HEK293 (cell line): ENCODE measurements at regions not wholly inside any gene's neighbourhood (a gene's known extent, or its start where the extent isn't known, plus 50 kb on each side); places are given as distances from the start of the nearest gene placed in this dataset.

Experiments
- CTCF ChIA-PET: fragments of 350-600 bp; formaldehyde crosslinking; extraction: SDS; loops from one replicate; lab custom pipeline; 2021; ENCODE audit warnings: antibody characterized with exemption; lab: Yijun Ruan, JAX
- POLR2A ChIA-PET: fragments of 300-600 bp; formaldehyde crosslinking; extraction: SDS; loops from one replicate; lab custom pipeline; 2020; ENCODE audit warnings: antibody characterized with exemption, inconsistent platforms; lab: Yijun Ruan, JAX
- H3K27ac ChIP-seq: fragments of 200-500 bp; sonication (Bioruptor generic); 2 replicates; pipeline ENCODE4 v1.5.1; 2014; ENCODE audit warnings: low read depth, low read length, control low read depth, inconsistent platforms; ENCODE audit errors: extremely low read depth
- H3K36me3 ChIP-seq, 2 experiments: fragments of 200-500 bp in 1 of 2; sonication (Bioruptor generic) in 1 of 2; 1 replicate in 1 of 2; 2 replicates in 1 of 2; pipeline ENCODE4 v1.5.1; 2014 to 2017; ENCODE audit warnings: inconsistent platforms in 2 of 2, low read length in 2 of 2; ENCODE audit not compliant: control insufficient read depth in 2 of 2, insufficient read depth in 1 of 2
- H3K4me1 ChIP-seq: fragments of 200-500 bp; sonication (Bioruptor generic); 2 replicates; pipeline ENCODE4 v1.5.1; 2014; ENCODE audit warnings: mild to moderate bottlenecking, low read length, inconsistent platforms; ENCODE audit not compliant: control insufficient read depth, insufficient read depth
- H3K4me3 ChIP-seq: 2 replicates; pipeline ENCODE4 v1.5.1; 2011; ENCODE audit warnings: low read depth, mild to moderate bottlenecking, control low read depth, low read length, moderate library complexity
- H3K9me3 ChIP-seq: fragments of 200-500 bp; sonication (Bioruptor generic); 2 replicates; pipeline ENCODE4 v1.5.1; 2014; ENCODE audit warnings: low read depth, low read length, inconsistent platforms; ENCODE audit not compliant: control insufficient read depth, insufficient read depth
- SP2 ChIP-seq: fragments of 450-650 bp; formaldehyde crosslinking; IDR thresholded peaks from 2 replicates; pipeline ENCODE4 v1.5.1; 2016; ENCODE audit warnings: missing biosample characterization, missing genetic modification characterization
- TCF7L2 ChIP-seq: IDR thresholded peaks from 2 replicates; pipeline ENCODE4 v1.6.1; 2011; ENCODE audit warnings: low read depth, mild to moderate bottlenecking, inconsistent platforms, low read length, moderate library complexity, borderline replicate concordance
- YY1 ChIP-seq: fragments of 450-650 bp; formaldehyde crosslinking; IDR thresholded peaks from 2 replicates; pipeline ENCODE4 v1.5.1; 2018; ENCODE audit warnings: missing biosample characterization, missing genetic modification characterization
- ZFP41 ChIP-seq: fragments of 450-650 bp; formaldehyde crosslinking; IDR thresholded peaks from 2 replicates; pipeline ENCODE4 v1.5.1; 2016; ENCODE audit warnings: missing biosample characterization, missing genetic modification characterization, borderline replicate concordance
- ZNF112 ChIP-seq: fragments of 450-650 bp; formaldehyde crosslinking; IDR thresholded peaks from 2 replicates; pipeline ENCODE4 v1.5.0; 2017; ENCODE audit warnings: missing biosample characterization, missing genetic modification characterization
- ZNF121 ChIP-seq: fragments of 450-650 bp; formaldehyde crosslinking; IDR thresholded peaks from 2 replicates; pipeline ENCODE4 v1.5.1; 2016; ENCODE audit warnings: missing biosample characterization, missing genetic modification characterization
- ZNF175 ChIP-seq: fragments of 450-650 bp; formaldehyde crosslinking; IDR thresholded peaks from 2 replicates; pipeline ENCODE4 v1.5.1; 2016; ENCODE audit warnings: missing biosample characterization, missing genetic modification characterization
- ZNF202 ChIP-seq: fragments of 450-650 bp; formaldehyde crosslinking; IDR thresholded peaks from 2 replicates; pipeline ENCODE4 v1.5.1; 2016; ENCODE audit warnings: missing biosample characterization, missing genetic modification characterization, borderline replicate concordance
- ZNF248 ChIP-seq: fragments of 450-650 bp; formaldehyde crosslinking; IDR thresholded peaks from 2 replicates; pipeline ENCODE4 v1.5.1; 2017; ENCODE audit warnings: missing biosample characterization, missing genetic modification characterization
- ZNF423 ChIP-seq: fragments of 450-650 bp; formaldehyde crosslinking; IDR thresholded peaks from 2 replicates; pipeline ENCODE4 v1.5.1; 2016; ENCODE audit warnings: missing biosample characterization, missing genetic modification characterization
- ZNF561 ChIP-seq: fragments of 450-650 bp; IDR thresholded peaks from 2 replicates; pipeline ENCODE4 v1.5.1; 2018; ENCODE audit warnings: missing biosample characterization, missing genetic modification characterization, borderline replicate concordance
- ZNF776 ChIP-seq: fragments of 450-650 bp; formaldehyde crosslinking; IDR thresholded peaks from 2 replicates; pipeline ENCODE4 v1.5.0; 2017; ENCODE audit warnings: missing biosample characterization, missing genetic modification characterization, borderline replicate concordance
- TF ChIP-seq, protein P1 (sequence below): fragments of 450-650 bp; formaldehyde crosslinking; IDR thresholded peaks from 2 replicates; pipeline ENCODE4 v1.5.1; 2016; ENCODE audit warnings: missing biosample characterization, missing genetic modification characterization, low read depth
- TF ChIP-seq, protein P2 (sequence below): fragments of 450-650 bp; formaldehyde crosslinking; conservative IDR thresholded peaks from 2 replicates; pipeline ENCODE4 v1.5.1; 2016; ENCODE audit warnings: low read depth, missing biosample characterization, missing genetic modification characterization
- TF ChIP-seq, protein P3 (sequence below): fragments of 450-650 bp; formaldehyde crosslinking; IDR thresholded peaks from 2 replicates; pipeline ENCODE4 v1.5.1; 2016; ENCODE audit warnings: missing biosample characterization, missing genetic modification characterization, borderline replicate concordance
- TF ChIP-seq, protein P4 (sequence below): fragments of 450-650 bp; formaldehyde crosslinking; IDR thresholded peaks from 2 replicates; pipeline ENCODE4 v1.5.1; 2016; ENCODE audit warnings: missing biosample characterization, missing genetic modification characterization
- TF ChIP-seq, protein P5 (sequence below): fragments of 450-650 bp; formaldehyde crosslinking; IDR thresholded peaks from 2 replicates; pipeline ENCODE4 v1.5.1; 2016; ENCODE audit warnings: missing biosample characterization, missing genetic modification characterization

DNA sequence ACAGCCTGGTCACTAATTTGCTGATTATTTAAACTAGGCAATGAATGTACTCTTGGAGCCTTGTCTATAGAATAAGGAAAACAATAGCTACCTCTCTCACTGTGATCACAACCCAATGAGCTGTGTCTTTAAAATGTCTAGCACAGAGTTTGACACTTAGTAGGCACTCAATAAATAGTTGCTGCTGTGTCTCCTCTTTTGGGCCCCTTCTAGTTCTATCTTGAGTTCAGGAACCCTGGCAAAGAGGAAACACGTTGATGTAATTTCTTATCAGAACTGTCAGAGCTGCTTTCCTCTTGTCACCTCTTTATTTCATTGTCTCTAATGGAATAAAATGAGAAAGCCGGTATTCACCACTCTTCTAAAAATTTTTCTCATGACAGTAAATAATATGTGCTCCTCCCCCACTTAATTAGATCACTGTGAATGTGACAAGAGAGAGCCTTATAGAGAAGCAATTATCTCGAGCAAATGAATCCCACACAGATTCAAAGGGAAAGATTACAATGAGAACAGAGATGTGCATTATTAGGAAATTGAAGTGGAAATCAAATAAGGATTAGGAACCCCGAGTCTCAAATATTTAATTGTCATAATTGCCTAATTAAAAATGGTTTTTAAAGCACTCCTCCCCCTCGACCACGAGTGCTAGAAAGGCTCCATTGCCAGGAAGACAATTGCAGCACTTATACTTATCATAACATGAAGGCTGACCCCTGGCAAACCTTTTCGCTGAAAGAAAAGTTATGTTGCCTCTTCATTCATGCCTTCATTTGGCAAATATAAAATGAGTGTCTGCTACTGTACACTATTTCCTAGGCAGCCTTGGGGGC, 175.0 kb upstream of the BDNF start (continued):
- TF ChIP-seq, protein P1, sequence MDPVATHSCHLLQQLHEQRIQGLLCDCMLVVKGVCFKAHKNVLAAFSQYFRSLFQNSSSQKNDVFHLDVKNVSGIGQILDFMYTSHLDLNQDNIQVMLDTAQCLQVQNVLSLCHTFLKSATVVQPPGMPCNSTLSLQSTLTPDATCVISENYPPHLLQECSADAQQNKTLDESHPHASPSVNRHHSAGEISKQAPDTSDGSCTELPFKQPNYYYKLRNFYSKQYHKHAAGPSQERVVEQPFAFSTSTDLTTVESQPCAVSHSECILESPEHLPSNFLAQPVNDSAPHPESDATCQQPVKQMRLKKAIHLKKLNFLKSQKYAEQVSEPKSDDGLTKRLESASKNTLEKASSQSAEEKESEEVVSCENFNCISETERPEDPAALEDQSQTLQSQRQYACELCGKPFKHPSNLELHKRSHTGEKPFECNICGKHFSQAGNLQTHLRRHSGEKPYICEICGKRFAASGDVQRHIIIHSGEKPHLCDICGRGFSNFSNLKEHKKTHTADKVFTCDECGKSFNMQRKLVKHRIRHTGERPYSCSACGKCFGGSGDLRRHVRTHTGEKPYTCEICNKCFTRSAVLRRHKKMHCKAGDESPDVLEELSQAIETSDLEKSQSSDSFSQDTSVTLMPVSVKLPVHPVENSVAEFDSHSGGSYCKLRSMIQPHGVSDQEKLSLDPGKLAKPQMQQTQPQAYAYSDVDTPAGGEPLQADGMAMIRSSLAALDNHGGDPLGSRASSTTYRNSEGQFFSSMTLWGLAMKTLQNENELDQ (tag by site-specific recombination), result no peak
- TF ChIP-seq, protein P2, sequence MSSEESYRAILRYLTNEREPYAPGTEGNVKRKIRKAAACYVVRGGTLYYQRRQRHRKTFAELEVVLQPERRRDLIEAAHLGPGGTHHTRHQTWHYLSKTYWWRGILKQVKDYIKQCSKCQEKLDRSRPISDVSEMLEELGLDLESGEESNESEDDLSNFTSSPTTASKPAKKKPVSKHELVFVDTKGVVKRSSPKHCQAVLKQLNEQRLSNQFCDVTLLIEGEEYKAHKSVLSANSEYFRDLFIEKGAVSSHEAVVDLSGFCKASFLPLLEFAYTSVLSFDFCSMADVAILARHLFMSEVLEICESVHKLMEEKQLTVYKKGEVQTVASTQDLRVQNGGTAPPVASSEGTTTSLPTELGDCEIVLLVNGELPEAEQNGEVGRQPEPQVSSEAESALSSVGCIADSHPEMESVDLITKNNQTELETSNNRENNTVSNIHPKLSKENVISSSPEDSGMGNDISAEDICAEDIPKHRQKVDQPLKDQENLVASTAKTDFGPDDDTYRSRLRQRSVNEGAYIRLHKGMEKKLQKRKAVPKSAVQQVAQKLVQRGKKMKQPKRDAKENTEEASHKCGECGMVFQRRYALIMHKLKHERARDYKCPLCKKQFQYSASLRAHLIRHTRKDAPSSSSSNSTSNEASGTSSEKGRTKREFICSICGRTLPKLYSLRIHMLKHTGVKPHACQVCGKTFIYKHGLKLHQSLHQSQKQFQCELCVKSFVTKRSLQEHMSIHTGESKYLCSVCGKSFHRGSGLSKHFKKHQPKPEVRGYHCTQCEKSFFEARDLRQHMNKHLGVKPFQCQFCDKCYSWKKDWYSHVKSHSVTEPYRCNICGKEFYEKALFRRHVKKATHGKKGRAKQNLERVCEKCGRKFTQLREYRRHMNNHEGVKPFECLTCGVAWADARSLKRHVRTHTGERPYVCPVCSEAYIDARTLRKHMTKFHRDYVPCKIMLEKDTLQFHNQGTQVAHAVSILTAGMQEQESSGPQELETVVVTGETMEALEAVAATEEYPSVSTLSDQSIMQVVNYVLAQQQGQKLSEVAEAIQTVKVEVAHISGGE, result no peak
- TF ChIP-seq ZNF248 (tag by site-specific recombination), result no peak
- TF ChIP-seq, all 188 proteins: peak for 0

DNA sequence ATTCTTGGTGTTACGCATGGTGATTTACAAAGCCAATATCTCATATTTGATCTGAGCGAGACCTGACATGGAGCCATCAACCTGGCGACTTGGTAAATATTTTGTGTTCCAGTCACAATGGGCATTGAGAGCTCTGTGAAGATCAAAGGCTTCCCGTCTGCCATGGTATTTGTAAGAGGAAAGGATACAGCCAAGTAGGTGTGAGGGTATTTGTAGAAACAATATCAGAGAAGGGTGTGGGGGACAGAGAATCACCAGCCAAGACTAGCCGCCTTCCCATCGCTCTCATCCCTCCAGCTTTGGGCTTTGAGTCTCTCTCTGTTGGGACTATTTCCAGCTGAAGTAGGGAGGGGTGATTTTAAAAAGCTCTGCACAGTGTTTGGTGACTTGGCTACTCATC, 173.4 kb upstream of the BDNF start:
- CTCF ChIA-PET, result no interaction called here
- no peaks in the 10 kb centered on the region for H3K36me3 ChIP-seq
- TF ChIP-seq, protein P3, sequence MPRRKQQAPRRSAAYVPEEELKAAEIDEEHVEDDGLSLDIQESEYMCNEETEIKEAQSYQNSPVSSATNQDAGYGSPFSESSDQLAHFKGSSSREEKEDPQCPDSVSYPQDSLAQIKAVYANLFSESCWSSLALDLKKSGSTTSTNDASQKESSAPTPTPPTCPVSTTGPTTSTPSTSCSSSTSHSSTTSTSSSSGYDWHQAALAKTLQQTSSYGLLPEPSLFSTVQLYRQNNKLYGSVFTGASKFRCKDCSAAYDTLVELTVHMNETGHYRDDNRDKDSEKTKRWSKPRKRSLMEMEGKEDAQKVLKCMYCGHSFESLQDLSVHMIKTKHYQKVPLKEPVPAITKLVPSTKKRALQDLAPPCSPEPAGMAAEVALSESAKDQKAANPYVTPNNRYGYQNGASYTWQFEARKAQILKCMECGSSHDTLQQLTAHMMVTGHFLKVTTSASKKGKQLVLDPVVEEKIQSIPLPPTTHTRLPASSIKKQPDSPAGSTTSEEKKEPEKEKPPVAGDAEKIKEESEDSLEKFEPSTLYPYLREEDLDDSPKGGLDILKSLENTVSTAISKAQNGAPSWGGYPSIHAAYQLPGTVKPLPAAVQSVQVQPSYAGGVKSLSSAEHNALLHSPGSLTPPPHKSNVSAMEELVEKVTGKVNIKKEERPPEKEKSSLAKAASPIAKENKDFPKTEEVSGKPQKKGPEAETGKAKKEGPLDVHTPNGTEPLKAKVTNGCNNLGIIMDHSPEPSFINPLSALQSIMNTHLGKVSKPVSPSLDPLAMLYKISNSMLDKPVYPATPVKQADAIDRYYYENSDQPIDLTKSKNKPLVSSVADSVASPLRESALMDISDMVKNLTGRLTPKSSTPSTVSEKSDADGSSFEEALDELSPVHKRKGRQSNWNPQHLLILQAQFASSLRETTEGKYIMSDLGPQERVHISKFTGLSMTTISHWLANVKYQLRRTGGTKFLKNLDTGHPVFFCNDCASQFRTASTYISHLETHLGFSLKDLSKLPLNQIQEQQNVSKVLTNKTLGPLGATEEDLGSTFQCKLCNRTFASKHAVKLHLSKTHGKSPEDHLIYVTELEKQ (tag by site-specific recombination), result no peak
- TF ChIP-seq ZNF561 (tag by site-specific recombination) (no peak), SP2 (tag by site-specific recombination) (no peak)

DNA sequence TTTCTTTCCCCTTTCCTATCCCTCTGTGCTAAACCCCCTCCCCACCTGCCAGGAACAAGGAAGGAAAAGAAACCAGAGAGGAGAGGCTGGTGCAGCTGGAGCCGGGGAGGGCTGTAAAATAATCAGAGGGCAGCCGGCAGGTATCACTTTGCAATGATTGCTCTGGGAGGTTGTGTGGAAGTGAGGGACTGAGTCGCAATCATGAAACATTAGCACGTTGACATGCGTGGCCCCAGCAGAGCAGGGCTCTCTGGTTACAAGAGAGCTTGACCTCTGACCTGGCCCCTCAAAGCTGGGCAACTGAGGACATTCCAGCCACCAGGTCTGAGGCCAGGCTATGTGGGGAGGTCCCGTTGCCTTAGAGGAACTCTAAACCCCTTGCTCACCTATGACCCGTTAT, 170.8 kb upstream of the BDNF start:
- H3K4me1 ChIP-seq, result no peaks in the 10 kb centered on the region
- H3K36me3 ChIP-seq, result no peaks in the 10 kb centered on the region
- H3K27ac ChIP-seq, result no peak overlapping the region
- no peaks in the 10 kb centered on the region for H3K9me3 ChIP-seq
- ChIA-PET CTCF (no interaction called here), POLR2A (no interaction called here)
- no peak overlapping the region for H3K4me3 ChIP-seq
- TF ChIP-seq ZNF121 (tag by site-specific recombination), result no peak
- TF ChIP-seq, protein P4, sequence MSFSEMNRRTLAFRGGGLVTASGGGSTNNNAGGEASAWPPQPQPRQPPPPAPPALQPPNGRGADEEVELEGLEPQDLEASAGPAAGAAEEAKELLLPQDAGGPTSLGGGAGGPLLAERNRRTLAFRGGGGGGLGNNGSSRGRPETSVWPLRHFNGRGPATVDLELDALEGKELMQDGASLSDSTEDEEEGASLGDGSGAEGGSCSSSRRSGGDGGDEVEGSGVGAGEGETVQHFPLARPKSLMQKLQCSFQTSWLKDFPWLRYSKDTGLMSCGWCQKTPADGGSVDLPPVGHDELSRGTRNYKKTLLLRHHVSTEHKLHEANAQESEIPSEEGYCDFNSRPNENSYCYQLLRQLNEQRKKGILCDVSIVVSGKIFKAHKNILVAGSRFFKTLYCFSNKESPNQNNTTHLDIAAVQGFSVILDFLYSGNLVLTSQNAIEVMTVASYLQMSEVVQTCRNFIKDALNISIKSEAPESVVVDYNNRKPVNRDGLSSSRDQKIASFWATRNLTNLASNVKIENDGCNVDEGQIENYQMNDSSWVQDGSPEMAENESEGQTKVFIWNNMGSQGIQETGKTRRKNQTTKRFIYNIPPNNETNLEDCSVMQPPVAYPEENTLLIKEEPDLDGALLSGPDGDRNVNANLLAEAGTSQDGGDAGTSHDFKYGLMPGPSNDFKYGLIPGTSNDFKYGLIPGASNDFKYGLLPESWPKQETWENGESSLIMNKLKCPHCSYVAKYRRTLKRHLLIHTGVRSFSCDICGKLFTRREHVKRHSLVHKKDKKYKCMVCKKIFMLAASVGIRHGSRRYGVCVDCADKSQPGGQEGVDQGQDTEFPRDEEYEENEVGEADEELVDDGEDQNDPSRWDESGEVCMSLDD, result no peak
- no peak for TF ChIP-seq YY1
- TF ChIP-seq ZNF561 (tag by site-specific recombination), result no peak
- TF ChIP-seq ZNF202 (tag by site-specific recombination), result no peak
- no peak for TF ChIP-seq ZNF776
- no peak for TF ChIP-seq ZNF423 (tag by site-specific recombination)
- no peak for TF ChIP-seq ZNF175 (tag by site-specific recombination)
- TF ChIP-seq ZNF112 (tag by site-specific recombination), result no peak
- no peak for TF ChIP-seq TCF7L2
- TF ChIP-seq, protein P5, sequence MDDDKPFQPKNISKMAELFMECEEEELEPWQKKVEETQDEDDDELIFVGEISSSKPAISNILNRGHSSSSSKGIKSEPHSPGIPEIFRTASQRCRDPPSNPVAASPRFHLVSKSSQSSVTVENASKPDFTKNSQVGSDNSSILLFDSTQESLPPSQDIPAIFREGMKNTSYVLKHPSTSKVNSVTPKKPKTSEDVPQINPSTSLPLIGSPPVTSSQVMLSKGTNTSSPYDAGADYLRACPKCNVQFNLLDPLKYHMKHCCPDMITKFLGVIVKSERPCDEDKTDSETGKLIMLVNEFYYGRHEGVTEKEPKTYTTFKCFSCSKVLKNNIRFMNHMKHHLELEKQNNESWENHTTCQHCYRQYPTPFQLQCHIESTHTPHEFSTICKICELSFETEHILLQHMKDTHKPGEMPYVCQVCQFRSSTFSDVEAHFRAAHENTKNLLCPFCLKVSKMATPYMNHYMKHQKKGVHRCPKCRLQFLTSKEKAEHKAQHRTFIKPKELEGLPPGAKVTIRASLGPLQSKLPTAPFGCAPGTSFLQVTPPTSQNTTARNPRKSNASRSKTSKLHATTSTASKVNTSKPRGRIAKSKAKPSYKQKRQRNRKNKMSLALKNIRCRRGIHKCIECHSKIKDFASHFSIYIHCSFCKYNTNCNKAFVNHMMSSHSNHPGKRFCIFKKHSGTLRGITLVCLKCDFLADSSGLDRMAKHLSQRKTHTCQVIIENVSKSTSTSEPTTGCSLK (tag by site-specific recombination), result no peak
- TF ChIP-seq ZFP41 (tag by site-specific recombination), result no peak

More for the DNA sequence above, 173.4 kb upstream of the BDNF start:
- Histone ChIP-seq H3K4me3 (no peak overlapping the region), H3K4me1 (no peaks in the 10 kb centered on the region), H3K27ac (no peak overlapping the region), H3K9me3 (no peaks in the 10 kb centered on the region)
- POLR2A ChIA-PET, result no interaction called here
